ENCODE measurements at regions not wholly inside any gene's neighbourhood (a gene's known extent, or its start where the extent isn't known, plus 50 kb on each side); places are given as distances from the start of the nearest gene placed in this dataset.

DNA sequence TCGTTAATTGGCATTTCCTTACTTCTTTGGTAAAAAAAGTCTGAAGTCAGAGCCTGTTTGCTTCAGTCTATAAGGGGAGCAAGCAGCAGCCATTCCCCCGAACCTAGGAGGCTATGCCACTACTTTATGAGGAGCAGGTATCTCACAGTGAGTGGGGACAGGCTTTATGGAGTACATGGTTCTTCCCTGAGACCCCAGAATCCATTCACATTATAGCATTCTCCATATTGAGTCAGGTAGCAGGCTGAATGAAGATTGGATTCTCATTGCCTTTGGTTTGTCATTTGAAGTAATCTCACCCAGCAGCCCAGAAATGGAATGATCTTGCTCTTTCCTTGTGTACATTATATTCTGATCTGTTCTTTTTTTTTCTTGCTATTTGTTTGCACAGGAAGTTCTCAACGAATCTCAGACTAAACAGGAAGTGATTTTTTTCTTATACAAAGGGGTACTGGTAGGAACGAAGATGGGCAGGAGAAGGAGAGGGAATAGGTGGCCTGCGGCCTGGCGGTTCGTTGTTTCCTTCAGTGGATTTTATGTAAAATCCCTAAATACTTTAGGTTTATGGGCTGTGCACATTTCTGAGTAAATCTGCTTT lies 74.4 kb downstream of the ARHGAP35 start:
- FAIRE-seq = peak; percentile 43
- dilution Hi-C loops (cut with MboI; ENCODE audit: extremely low pct_ligation_motif_present, low sequenced_read_pairs) = no loop called here
- POLR2A ChIA-PET = no interaction called here

DNA sequence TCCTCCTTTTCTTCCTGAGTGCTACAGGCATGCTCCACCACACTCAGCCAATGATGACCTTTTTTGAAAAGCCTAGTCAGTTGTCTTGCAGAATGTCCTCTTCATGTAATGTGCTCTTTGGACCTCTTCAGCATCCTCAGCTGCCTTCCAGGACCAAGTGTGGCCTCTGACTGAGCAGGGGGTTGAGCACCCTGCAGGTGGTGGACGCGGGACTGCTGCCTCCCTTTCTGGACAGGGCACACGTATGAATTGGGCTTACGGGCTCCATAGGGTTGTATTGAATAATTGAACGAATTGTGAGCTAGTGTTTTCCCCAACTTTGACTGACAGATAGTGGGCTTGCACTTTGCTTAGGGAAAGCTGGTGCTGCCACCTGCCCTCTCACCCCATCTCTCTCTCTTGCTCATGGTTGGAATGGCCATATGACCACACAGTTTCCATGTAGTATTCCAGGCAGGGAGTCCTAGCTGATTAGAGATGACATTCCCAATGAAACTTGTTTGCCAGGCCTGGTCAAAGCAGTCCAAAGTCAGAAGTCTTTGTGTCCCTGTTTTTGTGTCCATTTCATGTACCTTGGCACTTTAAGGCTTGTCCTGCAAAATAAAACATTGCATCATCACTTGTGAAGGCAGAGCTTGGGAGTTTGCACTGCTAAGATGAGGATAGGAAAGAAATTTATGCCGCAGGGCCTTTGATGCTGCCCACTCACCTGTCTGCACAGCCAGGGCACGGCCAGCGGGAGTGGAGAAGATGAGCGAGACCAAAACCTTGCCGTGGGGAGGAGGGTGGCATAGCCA lies 76.3 kb upstream of the NPAS1 start:
- no peaks in the 10 kb centered on the region for H3K27me3 ChIP-seq (ENCODE audit: control insufficient read depth in 2 of 2, insufficient read depth in 2 of 2, low read length in 2 of 2)
- no TSS peak for BruUV-seq (replicated peaks)
- H3K9ac ChIP-seq (replicated peaks; ENCODE audit: extremely low read depth, insufficient read depth, low read length) = no peak overlapping the region
- DNase-seq (ENCODE audit: low read depth, low spot score) (no peak), FAIRE-seq (no peak)
- H3K9me3 ChIP-seq (replicated peaks; ENCODE audit: control insufficient read depth, insufficient read depth, low read length) = no peaks in the 10 kb centered on the region
- H3K4me1 ChIP-seq (ENCODE audit: control insufficient read depth, extremely low read depth, insufficient read depth, low read length) = peaks cover 2% of the 10 kb centered on the region
- intact Hi-C loops (cut with micrococcal nuclease) = no loop called here
- H3K27ac ChIP-seq (ENCODE audit: insufficient read depth, low read depth, low read length) = no peak overlapping the region
- peaks cover 5% of the 10 kb centered on the region for H3K79me2 ChIP-seq (ENCODE audit: control insufficient read depth, insufficient read depth, low read length)
- no peak overlapping the region for H2AFZ ChIP-seq (ENCODE audit: low read depth, low read length)
- TF ChIP-seq POLR2A (IDR thresholded peaks at IDR 0.05; ENCODE audit: low read depth, low read length) (no peak), EZH2 (IDR thresholded peaks at IDR 0.05; ENCODE audit: borderline replicate concordance, low read depth, low read length, severe bottlenecking) (no peak), FOS (IDR thresholded peaks at IDR 0.05; ENCODE audit: borderline replicate concordance, insufficient read depth, low read length) (no peak), MYC (IDR thresholded peaks at IDR 0.05; ENCODE audit: low read depth, low read length) (no peak), JUN (IDR thresholded peaks at IDR 0.05; ENCODE audit: borderline replicate concordance, insufficient read depth, insufficient read length, low read depth) (no peak), POLR2AphosphoS5 (IDR thresholded peaks at IDR 0.05; ENCODE audit: insufficient read depth, low read depth, low read length) (no peak)
- TF ChIP-seq, protein P1, sequence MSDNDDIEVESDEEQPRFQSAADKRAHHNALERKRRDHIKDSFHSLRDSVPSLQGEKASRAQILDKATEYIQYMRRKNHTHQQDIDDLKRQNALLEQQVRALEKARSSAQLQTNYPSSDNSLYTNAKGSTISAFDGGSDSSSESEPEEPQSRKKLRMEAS (IDR thresholded peaks at IDR 0.05; ENCODE audit: insufficient read depth, insufficient read length) = no peak
- dilution Hi-C loops (cut with MboI; ENCODE audit: extremely low pct_ligation_motif_present, low sequenced_read_pairs) = no loop called here
- no peaks in the 10 kb centered on the region for H3K9me1 ChIP-seq (replicated peaks; ENCODE audit: control insufficient read depth, extremely low read depth, insufficient read depth, low read length)
- no peak overlapping the region for H3K4me2 ChIP-seq (ENCODE audit: insufficient read depth, low read length)
- ChIA-PET CTCF (interaction anchor here (1.0 to 3.0 kb wide), 4 partner anchors 11 to 87 kb away, joined by 3 to 12 read pairs (median 4); no protein-coding TSS in a partner anchor), POLR2A (no interaction called here)
- no peak overlapping the region for H3K4me3 ChIP-seq (replicated peaks in 1 of 3; ENCODE audit: insufficient read depth in 1 of 3, low read depth in 1 of 3, low read length in 3 of 3)
- H4K20me1 ChIP-seq (replicated peaks; ENCODE audit: control insufficient read depth, extremely low read depth, insufficient read depth, low read length) = no peaks in the 10 kb centered on the region
- peaks cover 2% of the 10 kb centered on the region in 2 experiments for H3K36me3 ChIP-seq (ENCODE audit: control insufficient read depth in 2 of 2, extremely low read depth in 1 of 2, insufficient read depth in 2 of 2, low read length in 2 of 2)

More for the DNA sequence above, 74.4 kb downstream of the ARHGAP35 start:
- H3K4me1 ChIP-seq (ENCODE audit: control insufficient read depth, extremely low read depth, insufficient read depth, low read length) = peaks cover 44% of the 10 kb centered on the region
- intact Hi-C loops (cut with micrococcal nuclease) = loop anchor here (2.0 to 5.0 kb wide), 2 partner anchors 42 to 56 kb away; no protein-coding TSS in a partner anchor
- H3K4me3 ChIP-seq (replicated peaks in 1 of 3; ENCODE audit: insufficient read depth in 1 of 3, low read depth in 1 of 3, low read length in 3 of 3) = no peak overlapping the region
- H3K36me3 ChIP-seq (ENCODE audit: control insufficient read depth in 2 of 2, extremely low read depth in 1 of 2, insufficient read depth in 2 of 2, low read length in 2 of 2) = peaks cover 0 to 3% of the 10 kb centered on the region in 2 experiments
- peaks cover 2% of the 10 kb centered on the region for H3K9me1 ChIP-seq (replicated peaks; ENCODE audit: control insufficient read depth, extremely low read depth, insufficient read depth, low read length)
- H3K9me3 ChIP-seq (replicated peaks; ENCODE audit: control insufficient read depth, insufficient read depth, low read length) = no peaks in the 10 kb centered on the region
- TF ChIP-seq MYC (IDR thresholded peaks at IDR 0.05; ENCODE audit: low read depth, low read length) = no peak
- TF ChIP-seq POLR2AphosphoS5 (IDR thresholded peaks at IDR 0.05; ENCODE audit: insufficient read depth, low read depth, low read length) = no peak
- H3K79me2 ChIP-seq (ENCODE audit: control insufficient read depth, insufficient read depth, low read length) = peaks cover 31% of the 10 kb centered on the region
- no peak overlapping the region for H3K9ac ChIP-seq (replicated peaks; ENCODE audit: extremely low read depth, insufficient read depth, low read length)
- H3K4me2 ChIP-seq (ENCODE audit: insufficient read depth, low read length) = peak overlapping the region; percentile 63
- peak; percentile 67 for DNase-seq (ENCODE audit: low read depth, low spot score)
- BruUV-seq (replicated peaks) = no TSS peak
- no peak overlapping the region for H2AFZ ChIP-seq (ENCODE audit: low read depth, low read length)
- H3K27me3 ChIP-seq (ENCODE audit: control insufficient read depth in 2 of 2, insufficient read depth in 2 of 2, low read length in 2 of 2) = no peaks in the 10 kb centered on the region
- no peaks in the 10 kb centered on the region for H4K20me1 ChIP-seq (replicated peaks; ENCODE audit: control insufficient read depth, extremely low read depth, insufficient read depth, low read length)
- H3K27ac ChIP-seq (ENCODE audit: insufficient read depth, low read depth, low read length) = peak overlapping the region; percentile 63
- CTCF ChIA-PET = interaction anchor here (1.1 kb wide), 1 partner anchor 10 kb away, joined by 3 read pairs; no protein-coding TSS in a partner anchor
